Inferior parietal cortex (tissue), 1 donor: ENCODE measurements at regions not wholly inside any gene's neighbourhood (a gene's known extent, or its start where the extent isn't known, plus 50 kb on each side); places are given as distances from the start of the nearest gene placed in this dataset.
"Not testable (repeated sequence)": the region's sequence is repeated elsewhere in the genome, so short reads cannot be mapped to it uniquely, and the experiment has no call there.

Experiments
- DNase-seq: peaks from one replicate; pipeline ENCODE4 v3.0.0-alpha.2; 2016; ENCODE audit errors: extremely low spot score

- DNase-seq, result no peak
Observed at GRCh38 chr7:32762925-32763293, 128.7 kb downstream of the KBTBD2 start.

DNA sequence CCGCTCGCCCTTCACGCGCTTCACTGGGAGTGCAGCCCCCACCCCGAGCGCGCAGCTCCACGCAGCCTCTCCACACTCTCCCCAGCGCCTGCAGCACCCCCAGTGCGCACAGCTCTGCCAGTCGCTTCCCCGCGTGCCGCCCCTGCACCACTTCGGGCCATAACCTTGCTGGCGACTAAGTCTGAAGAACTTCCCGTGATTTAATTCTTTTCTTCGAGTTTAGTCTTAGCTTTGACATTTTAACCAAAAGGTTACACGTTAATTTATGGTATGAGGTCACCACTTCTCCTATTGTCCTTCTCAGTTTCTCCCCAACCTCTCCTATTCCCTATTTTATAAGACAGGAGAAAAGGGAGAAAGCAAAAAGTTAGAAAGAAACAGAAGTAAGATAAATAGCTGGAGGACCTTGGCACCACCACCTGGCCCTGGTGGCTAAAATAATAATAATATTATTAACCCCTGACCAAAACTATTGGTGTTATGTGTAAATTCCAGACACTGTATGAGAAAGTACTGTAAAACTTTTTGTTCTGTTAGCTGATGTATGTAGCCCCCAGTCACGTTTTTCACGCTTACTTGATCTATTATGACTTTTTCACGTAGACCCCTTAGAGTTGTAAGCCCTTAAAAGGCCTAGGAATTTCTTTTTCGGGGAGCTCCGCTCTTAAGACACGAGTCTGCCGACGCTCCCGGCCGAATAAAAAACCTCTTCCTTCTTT is 129.2 kb downstream of the KBTBD2 start:
- DNase-seq, result not testable (repeated sequence)

DNA sequence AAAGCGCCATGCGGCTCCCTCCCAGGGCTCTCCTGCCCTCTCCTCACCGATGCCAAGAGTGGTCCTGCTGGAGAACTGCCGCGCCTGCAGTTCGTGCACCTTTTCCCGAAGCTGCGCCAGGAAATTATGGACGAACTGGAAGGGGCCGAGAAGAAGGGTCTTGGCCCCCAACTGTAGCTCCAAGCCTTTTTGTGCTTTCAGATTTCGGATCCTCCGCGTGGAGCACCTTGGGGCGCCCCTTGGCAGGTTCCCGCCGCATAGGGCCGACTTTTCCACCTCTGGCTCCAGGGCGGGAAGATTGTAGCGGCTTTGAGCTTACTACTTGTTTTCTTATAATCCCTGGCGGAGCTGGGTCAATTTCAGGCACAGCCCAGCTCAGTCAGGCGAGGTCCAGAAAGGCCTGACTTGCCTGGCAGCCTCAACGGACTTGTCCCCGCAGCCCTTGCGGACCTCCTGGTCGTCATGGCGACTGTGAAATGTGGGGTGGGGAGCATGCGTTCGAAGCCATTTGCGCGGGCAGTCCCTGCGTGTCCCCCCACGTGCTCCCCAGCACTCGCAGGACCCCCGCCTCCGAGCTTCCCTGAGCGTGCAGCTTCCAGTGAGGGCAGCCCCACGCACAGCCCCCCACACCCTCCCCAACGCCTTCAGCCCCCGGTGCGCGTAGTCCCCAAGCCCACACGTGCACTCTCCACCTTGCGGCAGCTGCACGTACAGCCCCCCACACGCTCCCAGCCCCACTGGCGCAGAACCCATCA is 129.9 kb downstream of the KBTBD2 start:
- no peak for DNase-seq

- DNase-seq, result not testable (repeated sequence)
Observed at GRCh38 chr7:32760755-32761154, 130.8 kb downstream of the KBTBD2 start.

DNA sequence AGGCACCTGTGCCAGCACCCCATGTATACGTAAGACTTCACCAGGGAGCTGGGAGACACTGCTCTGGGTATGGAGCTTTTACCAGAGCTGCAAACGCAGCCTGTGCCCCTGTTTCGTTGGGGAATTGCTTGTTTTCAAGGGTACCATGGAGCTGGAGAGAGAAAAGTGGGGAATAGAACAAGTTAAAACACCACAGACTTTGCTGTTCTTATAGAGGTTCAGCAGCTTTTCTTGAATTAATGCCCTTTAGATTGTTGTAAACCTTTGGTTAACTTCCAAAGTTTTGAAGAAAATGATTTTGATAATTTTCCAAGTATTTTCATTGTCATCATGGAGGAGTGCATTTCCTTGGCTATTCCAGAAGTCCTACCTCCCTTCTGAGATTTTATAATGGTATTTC is 131.7 kb downstream of the KBTBD2 start:
- DNase-seq, result not testable (repeated sequence)

DNA sequence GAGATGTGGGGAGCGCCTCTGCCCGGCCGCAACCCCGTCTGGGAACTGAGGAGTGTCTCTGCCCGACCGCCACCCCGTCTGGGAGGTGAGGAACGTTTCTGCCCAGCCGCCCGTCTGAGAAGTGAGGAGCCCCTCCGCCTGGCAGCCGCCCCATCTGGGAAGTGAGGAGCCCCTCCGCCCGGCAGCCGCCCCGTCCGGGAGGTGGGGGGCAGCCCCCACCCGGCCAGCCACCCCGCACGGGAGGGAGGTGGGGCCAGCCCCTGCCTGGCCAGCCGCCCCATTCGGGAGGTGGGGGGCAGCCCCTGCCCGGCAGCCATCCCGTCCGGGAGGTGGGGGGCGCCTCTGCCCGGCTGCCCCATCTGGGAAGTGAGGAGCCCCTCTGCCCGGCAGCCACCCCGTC is 137.7 kb downstream of the KBTBD2 start:
- DNase-seq, result not testable (repeated sequence)

DNA sequence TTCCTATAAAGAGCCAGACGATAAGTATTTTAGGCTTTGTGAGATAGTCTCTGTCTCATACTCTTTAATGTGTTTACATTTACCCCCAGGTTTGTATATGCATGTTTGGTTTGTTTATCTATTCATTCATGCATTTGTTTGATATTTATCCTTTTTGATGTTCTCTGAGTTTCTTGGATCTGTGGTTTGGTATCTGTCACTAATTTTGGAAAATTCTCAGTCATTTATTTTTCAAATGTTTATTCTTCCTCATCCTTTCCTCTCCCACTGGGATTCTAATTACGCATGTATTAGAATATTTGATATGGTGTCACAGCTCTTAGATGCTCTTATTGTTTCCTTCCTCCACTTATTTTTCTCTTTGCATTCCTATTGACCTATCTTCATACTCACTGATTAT is 143.2 kb downstream of the KBTBD2 start:
- DNase-seq, result not testable (repeated sequence)

DNA sequence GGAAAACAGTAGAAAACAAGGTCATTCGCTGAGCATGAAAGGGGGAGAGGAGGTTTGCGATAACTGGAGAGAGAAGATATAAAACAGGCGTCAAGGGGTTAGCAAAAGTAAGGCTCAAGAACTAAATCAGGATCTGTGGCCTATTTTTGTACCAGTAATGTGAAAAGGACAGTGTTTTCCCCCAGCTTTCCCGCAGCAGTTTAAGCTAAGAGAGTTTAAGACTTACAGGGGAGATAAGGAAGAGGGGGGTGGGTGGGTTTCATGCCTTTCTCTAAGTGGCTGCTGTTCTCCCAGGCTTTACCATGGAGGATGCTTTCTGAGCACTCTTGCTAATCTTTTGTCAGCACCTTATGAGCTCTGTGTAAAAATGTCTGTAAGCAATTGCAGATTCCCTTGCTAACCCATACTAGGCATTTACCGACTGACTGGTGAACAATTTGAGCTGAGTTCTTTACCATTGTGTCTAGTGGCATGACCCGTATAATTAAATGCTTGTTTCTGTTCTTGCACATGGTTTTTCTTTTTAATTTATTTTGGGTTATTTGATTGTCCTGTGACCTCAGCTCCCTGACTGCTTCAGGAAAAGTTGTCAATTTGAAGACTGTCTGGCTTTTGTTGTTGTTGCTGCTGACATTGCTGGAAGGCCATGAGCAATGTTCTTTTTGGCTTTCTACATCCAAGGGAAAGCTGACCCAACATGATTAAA is 144.0 kb downstream of the KBTBD2 start:
- DNase-seq, result not testable (repeated sequence)

GRCh38 chr7:32741853-32742476 is 149.6 kb downstream of the KBTBD2 start:
- DNase-seq, result not testable (repeated sequence)

DNA sequence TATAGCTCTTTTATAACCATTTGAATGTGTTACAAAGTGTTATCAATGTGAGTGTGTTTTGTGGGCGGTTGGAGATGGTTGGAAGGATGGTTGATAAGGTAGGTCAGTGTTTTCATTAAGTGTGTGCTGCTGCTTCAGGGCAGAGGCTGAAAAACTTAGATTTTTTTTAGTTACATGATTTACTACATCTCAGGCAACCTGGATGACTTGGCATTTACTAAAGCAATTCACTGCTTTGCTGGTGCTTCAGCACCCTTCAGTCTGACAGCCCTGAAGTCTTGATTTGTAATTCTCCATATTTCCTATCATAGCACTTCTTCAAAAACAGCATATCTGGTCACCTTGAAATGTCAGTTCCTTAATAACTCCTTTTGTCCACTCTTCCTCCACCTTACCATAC is 151.8 kb downstream of the KBTBD2 start:
- DNase-seq, result not testable (repeated sequence)

GRCh38 chr7:32738390-32738789 is 153.2 kb downstream of the KBTBD2 start:
- not testable (repeated sequence) for DNase-seq

GRCh38 chr7:32732767-32733166 is 158.8 kb downstream of the KBTBD2 start:
- not testable (repeated sequence) for DNase-seq

GRCh38 chr7:32729335-32729675 is 162.3 kb downstream of the KBTBD2 start:
- not testable (repeated sequence) for DNase-seq

GRCh38 chr7:32728412-32729334 is 162.9 kb downstream of the KBTBD2 start:
- peak; percentile 29 for DNase-seq

DNA sequence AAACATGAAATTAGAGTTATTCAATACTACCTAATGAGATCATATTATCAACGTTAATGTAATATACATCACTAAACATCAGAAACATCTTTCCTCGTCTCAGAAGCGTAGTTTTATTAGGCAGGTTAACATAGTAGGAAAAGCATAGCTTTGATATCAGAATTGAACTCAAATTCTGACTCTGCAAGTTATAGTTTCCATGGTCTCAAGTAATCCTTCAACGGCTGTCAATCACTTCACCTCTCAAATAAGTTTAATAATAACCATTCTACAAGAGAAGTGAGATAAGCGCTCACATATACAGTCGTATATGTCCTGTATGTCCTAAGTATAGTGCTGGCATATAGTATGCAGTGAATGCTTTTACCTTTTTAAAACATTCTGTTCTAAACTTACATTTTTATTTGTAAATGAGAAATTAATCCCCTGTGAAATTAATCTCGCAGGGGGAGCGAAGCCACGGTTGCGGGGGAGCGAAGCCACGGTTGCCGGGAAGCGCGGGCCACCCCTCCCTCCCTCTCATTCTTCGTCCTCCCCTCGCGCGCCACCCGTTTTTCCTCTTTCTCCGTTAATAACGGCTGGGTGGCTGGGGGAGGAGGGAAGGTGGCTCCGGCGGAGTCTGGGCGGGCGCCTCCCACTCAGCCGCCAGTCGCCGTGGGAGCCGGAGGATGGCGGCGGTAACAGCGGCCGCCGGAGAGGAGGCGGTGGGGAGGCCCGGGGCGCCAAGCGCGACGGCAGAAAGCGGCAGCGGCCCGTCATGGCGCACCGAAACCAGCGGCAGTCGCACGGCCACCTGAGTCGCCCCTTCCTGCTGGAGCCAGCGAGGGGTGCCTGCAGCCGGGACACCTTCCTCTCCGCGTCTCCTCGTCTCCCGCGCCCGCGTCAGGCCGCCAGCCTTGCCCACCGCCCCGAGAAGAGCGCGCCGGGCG is 163.8 kb downstream of the KBTBD2 start:
- DNase-seq, result peak; percentile 38

DNA sequence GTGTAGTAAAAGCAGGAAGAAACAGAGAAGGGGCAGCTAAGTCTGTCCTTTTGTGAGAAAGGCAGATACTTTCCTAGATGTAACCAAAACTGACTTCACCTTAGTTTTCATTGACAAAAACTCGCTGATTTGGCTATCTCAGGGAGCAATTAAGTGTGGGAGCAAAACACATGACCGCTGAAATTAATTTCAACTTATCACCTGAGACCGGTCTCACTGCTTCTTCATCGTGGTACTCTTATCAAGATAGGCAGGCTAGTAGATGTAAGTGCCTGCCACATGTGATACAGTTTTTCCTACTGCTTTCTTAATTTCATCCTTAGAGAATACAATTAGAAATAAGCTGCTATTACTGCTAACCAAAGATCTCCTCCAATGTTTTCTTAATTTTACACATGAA is 168.7 kb downstream of the KBTBD2 start:
- DNase-seq, result not testable (repeated sequence)

DNA sequence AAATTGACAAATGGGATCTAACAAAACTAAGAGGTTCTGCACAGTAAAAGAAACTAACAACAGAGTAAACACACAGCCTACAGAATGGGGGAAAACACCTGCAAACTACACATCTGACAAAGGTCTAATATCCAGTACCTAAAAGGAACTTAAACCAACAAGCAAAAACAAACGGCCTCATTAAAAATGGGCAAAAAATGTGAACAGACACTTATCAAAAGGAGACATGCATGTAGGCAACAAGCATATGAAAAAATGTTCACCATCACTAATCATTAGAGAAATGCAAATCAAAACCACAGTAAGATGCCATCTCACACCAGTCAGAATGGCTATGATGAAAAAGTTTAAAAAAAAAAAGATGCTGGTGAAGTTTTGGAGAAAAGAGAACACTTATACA is 197.4 kb downstream of the KBTBD2 start:
- DNase-seq, result no peak

DNA sequence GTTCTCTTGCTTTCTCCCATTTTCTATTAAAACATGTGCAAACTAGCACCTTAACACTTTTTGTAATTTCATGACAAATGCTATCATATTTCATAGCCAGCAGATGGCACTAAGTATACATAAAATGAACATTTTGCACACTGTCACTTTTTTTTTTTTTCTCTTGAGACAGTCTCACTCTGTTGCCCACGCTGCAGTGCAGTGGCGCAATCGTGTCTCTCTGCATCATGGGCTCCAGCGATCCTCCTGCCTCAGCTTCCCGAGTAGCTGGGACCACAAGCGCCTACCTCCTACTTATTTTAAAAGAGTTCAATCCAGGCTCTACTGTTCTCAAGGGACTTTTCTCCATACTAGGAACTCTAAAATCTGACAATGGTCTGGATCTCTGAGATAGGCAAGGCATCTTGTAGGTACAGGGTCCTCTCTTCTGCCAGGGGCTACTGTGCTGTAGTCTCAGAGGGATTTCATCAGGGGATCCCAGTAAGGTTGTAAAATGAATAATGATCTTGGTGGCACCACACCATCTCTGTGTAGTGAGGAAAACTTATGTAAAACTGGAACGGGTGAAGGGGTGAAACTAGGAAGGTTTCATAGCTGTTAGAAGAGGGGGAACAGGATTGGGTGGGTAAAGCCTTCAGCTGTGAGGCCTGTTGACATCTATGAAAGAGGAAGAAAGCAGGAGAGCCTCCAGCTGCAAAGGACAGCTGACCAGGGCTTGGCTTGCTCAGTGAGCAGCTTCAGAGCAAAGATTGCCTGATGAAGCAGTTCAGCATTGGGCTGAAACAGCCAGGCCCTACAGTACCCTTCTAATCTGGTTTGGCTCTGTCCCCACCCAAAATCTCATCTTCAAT is 196.9 kb downstream of the AVL9 start:
- not testable (repeated sequence) for DNase-seq

GRCh38 chr7:32688092-32688491 is 192.8 kb downstream of the AVL9 start:
- not testable (repeated sequence) for DNase-seq
